GM12892 (cell line): ENCODE measurements at regions not wholly inside any gene's neighbourhood (a gene's known extent, or its start where the extent isn't known, plus 50 kb on each side); places are given as distances from the start of the nearest gene placed in this dataset.

Source experiments
- DNase-seq: peaks from one replicate; pipeline ENCODE4 v3.0.0; 2011; ENCODE audit not compliant: insufficient read length
- FAIRE-seq: peaks from 2 replicates; lab custom pipeline; 2011; peaks lifted over from hg19 to GRCh38; lab: Jason Lieb, UNC
- POLR2A ChIP-seq: IDR thresholded peaks from 2 replicates; pipeline ENCODE4 v1.6.1; 2011; ENCODE audit warnings: low read depth, low read length, control low read depth
- POLR2AphosphoS5 ChIP-seq: IDR thresholded peaks from 2 replicates; pipeline ENCODE4 v1.6.1; 2011; ENCODE audit warnings: low read depth, low read length, control low read depth
- TAF1 ChIP-seq: IDR thresholded peaks from 2 replicates; pipeline ENCODE4 v1.6.1; 2011; ENCODE audit warnings: low read depth, mild to moderate bottlenecking, control low read depth, low read length, borderline replicate concordance

- DNase-seq (no peak), FAIRE-seq (no peak)
- no peak for TF ChIP-seq POLR2AphosphoS5
- TF ChIP-seq POLR2A: no peak
- no peak for TF ChIP-seq TAF1
These were observed 211.0 kb upstream of the GSE1 start for GRCh38 chr16:85401917-85402766.

GRCh38 chr16:85402910-85403692, 210.0 kb upstream of the GSE1 start:
- TF ChIP-seq TAF1: no peak
- TF ChIP-seq POLR2A: no peak
- no peak for TF ChIP-seq POLR2AphosphoS5
- FAIRE-seq (no peak), DNase-seq (no peak)

GRCh38 chr16:85403693-85404092, 209.4 kb upstream of the GSE1 start:
- no peak for DNase-seq
- TF ChIP-seq TAF1 (no peak), POLR2AphosphoS5 (no peak), POLR2A (no peak)
- no peak for FAIRE-seq

GRCh38 chr16:85412911-85413520, 200.1 kb upstream of the GSE1 start:
- TF ChIP-seq POLR2A: no peak
- FAIRE-seq (no peak), DNase-seq (no peak)

- FAIRE-seq (no peak), DNase-seq (no peak)
- no peak for TF ChIP-seq POLR2A
- no peak for TF ChIP-seq TAF1
- no peak for TF ChIP-seq POLR2AphosphoS5
These were observed 199.1 kb upstream of the GSE1 start for GRCh38 chr16:85413691-85414663.

- TF ChIP-seq TAF1: no peak
- no peak for TF ChIP-seq POLR2AphosphoS5
- TF ChIP-seq POLR2A: no peak
- DNase-seq: no peak
- no peak for FAIRE-seq
These were observed 197.7 kb upstream of the GSE1 start for GRCh38 chr16:85415196-85416090.

- FAIRE-seq (no peak), DNase-seq (peak; percentile 77)
- TF ChIP-seq POLR2A: no peak
- TF ChIP-seq TAF1: no peak
- no peak for TF ChIP-seq POLR2AphosphoS5
These were observed 196.7 kb upstream of the GSE1 start for GRCh38 chr16:85416228-85417109.

GRCh38 chr16:85417156-85417860, 195.8 kb upstream of the GSE1 start:
- DNase-seq (no peak), FAIRE-seq (no peak)
- no peak for TF ChIP-seq TAF1
- TF ChIP-seq POLR2AphosphoS5: no peak
- no peak for TF ChIP-seq POLR2A
